H1 (cell line): ENCODE measurements at regions not wholly inside any gene's neighbourhood (a gene's known extent, or its start where the extent isn't known, plus 50 kb on each side); places are given as distances from the start of the nearest gene placed in this dataset.

ENCODE experiments used
- CTCF ChIA-PET: fragments of 300-600 bp; sonication (Branson Sonifier 250); formaldehyde crosslinking; loops from one replicate; lab custom pipeline; 2021; ENCODE audit not compliant: partially characterized antibody; lab: Charles Lee
- POLR2A ChIA-PET: fragments of 300-600 bp; sonication (Branson Sonifier 250); formaldehyde crosslinking; loops from one replicate; lab custom pipeline; 2021; ENCODE audit warnings: inconsistent platforms; ENCODE audit not compliant: partially characterized antibody; lab: Charles Lee
- DNase-seq, 2 experiments: peaks; one replicate each; pipeline versions ENCODE4 v3.0.0 to v3.0.0-alpha.2; 2010 to 2022; ENCODE audit warnings: low spot score in 2 of 2, low read depth in 1 of 2, mixed read lengths in 1 of 2
- FAIRE-seq: peaks from 2 replicates; lab custom pipeline; 2011; peaks lifted over from hg19 to GRCh38; lab: Jason Lieb, UNC
- H2AFZ ChIP-seq: 2 replicates; pipeline ENCODE4 v1.8.1; 2012; ENCODE audit warnings: low read length, inconsistent platforms
- H2AK5ac ChIP-seq: 2 replicates; pipeline ENCODE4 v1.6.1; 2013; ENCODE audit warnings: low read depth, low read length
- H2BK120ac ChIP-seq: replicated peaks from 2 replicates; pipeline ENCODE3; 2013; ENCODE audit warnings: low read depth, low read length, inconsistent platforms
- H2BK12ac ChIP-seq: 2 replicates; pipeline ENCODE4 v1.6.1; 2013; ENCODE audit warnings: low read depth, low read length
- H2BK15ac ChIP-seq: 2 replicates; pipeline ENCODE4 v1.6.1; 2013; ENCODE audit warnings: low read length
- H2BK20ac ChIP-seq: 2 replicates; pipeline ENCODE4 v1.6.1; 2013; ENCODE audit warnings: low read length
- H2BK5ac ChIP-seq: 2 replicates; pipeline ENCODE4 v1.6.1; 2013; ENCODE audit warnings: low read depth, low read length
- H3K14ac ChIP-seq: 2 replicates; pipeline ENCODE4 v1.6.1; 2013; ENCODE audit warnings: inconsistent platforms; ENCODE audit not compliant: insufficient read length
- H3K18ac ChIP-seq: 2 replicates; pipeline ENCODE4 v1.6.1; 2013; ENCODE audit warnings: low read length; ENCODE audit errors: extremely low read depth
- H3K23ac ChIP-seq: 2 replicates; pipeline ENCODE4 v1.6.1; 2013; ENCODE audit warnings: inconsistent platforms; ENCODE audit not compliant: insufficient read length
- H3K23me2 ChIP-seq: 2 replicates; pipeline ENCODE4 v1.6.1; 2013; ENCODE audit warnings: low read depth, low read length
- H3K27ac ChIP-seq: 2 replicates; pipeline ENCODE4 v1.6.1; 2011; ENCODE audit warnings: low read depth, low read length, inconsistent platforms
- H3K27me3 ChIP-seq, 4 experiments: replicated peaks in 1 of 4; 1 replicate in 1 of 4; 2 replicates in 3 of 4; pipeline versions ENCODE4 v1.6.1 to v1.8.1; 2011 to 2013; ENCODE audit warnings: low read length in 3 of 4, mild to moderate bottlenecking in 3 of 4, inconsistent platforms in 2 of 4, mixed read lengths in 2 of 4, moderate library complexity in 1 of 4; ENCODE audit not compliant: control insufficient read depth in 3 of 4, insufficient read depth in 3 of 4; ENCODE audit errors: extremely low read depth in 1 of 4
- H3K36me3 ChIP-seq, 4 experiments: 2 replicates each; pipeline versions ENCODE4 v1.6.1 to v1.8.1; 2011 to 2013; ENCODE audit warnings: mild to moderate bottlenecking in 4 of 4, low read length in 3 of 4, moderate library complexity in 2 of 4, control low read depth in 1 of 4, inconsistent platforms in 1 of 4; ENCODE audit not compliant: insufficient read depth in 4 of 4, control insufficient read depth in 2 of 4
- H3K4ac ChIP-seq: replicated peaks from 2 replicates; pipeline ENCODE3; 2013; ENCODE audit warnings: low read length, low read depth, mixed read lengths, inconsistent platforms; ENCODE audit not compliant: insufficient read length
- H3K4me1 ChIP-seq, 4 experiments: replicated peaks in 1 of 4; 1 replicate in 1 of 4; 2 replicates in 3 of 4; pipeline versions ENCODE4 v1.6.1 to v1.8.1; 2011 to 2013; ENCODE audit warnings: low read length in 3 of 4, inconsistent platforms in 2 of 4, mixed read lengths in 1 of 4; ENCODE audit not compliant: insufficient read depth in 4 of 4, control insufficient read depth in 3 of 4
- H3K4me2 ChIP-seq, 2 experiments: 2 replicates each; pipeline versions ENCODE4 v1.6.1 to v1.8.1; 2011 to 2013; ENCODE audit warnings: low read depth in 2 of 2, low read length in 2 of 2, control low read depth in 1 of 2, inconsistent platforms in 1 of 2, mild to moderate bottlenecking in 1 of 2; ENCODE audit not compliant: insufficient read depth in 1 of 2
- H3K4me3 ChIP-seq, 4 experiments: fragments of 200-600, 300-600 bp in 1 of 4; sonication (generic), shearing (Covaris generic), sonication (Bioruptor Twin) in 1 of 4; 2 replicates each; pipeline versions ENCODE4 v1.5.1 to v1.8.1; 2011 to 2016; ENCODE audit warnings: low read length in 4 of 4, low read depth in 3 of 4, control low read depth in 2 of 4, inconsistent platforms in 2 of 4, mild to moderate bottlenecking in 2 of 4, mixed read lengths in 1 of 4, moderate library complexity in 1 of 4; ENCODE audit not compliant: insufficient read depth in 2 of 4; ENCODE audit errors: extremely low read depth in 1 of 4
- H3K56ac ChIP-seq: replicated peaks from 2 replicates; pipeline ENCODE3; 2013; ENCODE audit warnings: low read depth, mild to moderate bottlenecking, mixed read lengths, low read length, inconsistent platforms; ENCODE audit not compliant: insufficient read length
- H3K79me1 ChIP-seq: 2 replicates; pipeline ENCODE4 v1.6.1; 2013; ENCODE audit warnings: low read depth, low read length, control low read depth
- H3K79me2 ChIP-seq, 2 experiments: 2 replicates each; pipeline versions ENCODE4 v1.6.1 to v1.8.1; 2012 to 2013; ENCODE audit warnings: low read length in 2 of 2, mild to moderate bottlenecking in 2 of 2, inconsistent platforms in 1 of 2; ENCODE audit not compliant: insufficient read depth in 2 of 2, control insufficient read depth in 1 of 2
- H3K9ac ChIP-seq, 4 experiments: replicated peaks in 1 of 4; 1 replicate in 1 of 4; 2 replicates in 3 of 4; pipeline versions ENCODE4 v1.6.1 to v1.8.1; 2011 to 2013; ENCODE audit warnings: low read depth in 3 of 4, low read length in 3 of 4, control low read depth in 2 of 4, mild to moderate bottlenecking in 2 of 4, moderate library complexity in 2 of 4, inconsistent platforms in 1 of 4; ENCODE audit errors: extremely low read depth in 1 of 4
- H3K9me3 ChIP-seq, 2 experiments: 2 replicates each; pipeline versions ENCODE4 v1.6.1 to v1.8.1; 2012 to 2013; ENCODE audit warnings: mild to moderate bottlenecking in 2 of 2, moderate library complexity in 2 of 2, control low read depth in 1 of 2, inconsistent platforms in 1 of 2, low read depth in 1 of 2, low read length in 1 of 2, mixed read lengths in 1 of 2; ENCODE audit not compliant: insufficient read depth in 2 of 2
- H4K20me1 ChIP-seq, 2 experiments: replicated peaks in 1 of 2; 2 replicates each; pipeline versions ENCODE3 to v1.8.1; 2011 to 2013; ENCODE audit warnings: inconsistent platforms in 2 of 2, low read length in 2 of 2, mild to moderate bottlenecking in 1 of 2; ENCODE audit not compliant: insufficient read depth in 2 of 2, control insufficient read depth in 1 of 2
- H4K5ac ChIP-seq: 2 replicates; pipeline ENCODE4 v1.6.1; 2013; ENCODE audit warnings: low read length, low read depth, mixed read lengths, inconsistent platforms; ENCODE audit not compliant: insufficient read length
- H4K8ac ChIP-seq: 2 replicates; pipeline ENCODE4 v1.8.0; 2013; ENCODE audit warnings: mild to moderate bottlenecking, moderate library complexity, low read length, inconsistent platforms; ENCODE audit not compliant: insufficient read depth; ENCODE audit errors: extremely low read depth
- H4K91ac ChIP-seq: replicated peaks from 2 replicates; pipeline ENCODE3; 2013; ENCODE audit warnings: low read length, mixed read lengths, inconsistent platforms; ENCODE audit not compliant: insufficient read length
- ASH2L ChIP-seq: fragments of 200-600, 300-600 bp; sonication (generic); IDR thresholded peaks from one replicate; pipeline ENCODE4 v1.7.1; 2017; ENCODE audit warnings: low read length
- ATF2 ChIP-seq: IDR thresholded peaks from 2 replicates; pipeline ENCODE4 v1.6.1; 2012; ENCODE audit warnings: low read length, inconsistent platforms
- CBX8 ChIP-seq: fragments of 300-800, 300-1000 bp; sonication (generic); IDR thresholded peaks from 2 replicates; pipeline ENCODE4 v1.7.1; 2016; ENCODE audit warnings: low read depth, low read length, borderline replicate concordance
- HDAC6 ChIP-seq: IDR thresholded peaks from one replicate; pipeline ENCODE4 v1.7.1; 2012; ENCODE audit warnings: low read depth, mild to moderate bottlenecking, inconsistent platforms, low read length, moderate library complexity
- KDM5A ChIP-seq: fragments of 200-600 bp; IDR thresholded peaks from 2 replicates; pipeline ENCODE4 v1.7.1; 2012; ENCODE audit warnings: mild to moderate bottlenecking, low read length, inconsistent platforms, mixed read lengths
- MAX ChIP-seq: IDR thresholded peaks from 2 replicates; pipeline ENCODE4 v1.6.1; 2012; ENCODE audit warnings: inconsistent platforms
- POLR2A ChIP-seq, 2 experiments: IDR thresholded peaks; 1 replicate in 1 of 2; 2 replicates in 1 of 2; pipeline ENCODE4 v1.6.1; 2011; ENCODE audit warnings: low read depth in 2 of 2, low read length in 2 of 2, mild to moderate bottlenecking in 2 of 2; ENCODE audit errors: control extremely low read depth in 1 of 2
- RBBP5 ChIP-seq: IDR thresholded peaks from 2 replicates; pipeline ENCODE4 v1.7.1; 2012; ENCODE audit warnings: low read depth, mild to moderate bottlenecking, inconsistent platforms, low read length, moderate library complexity, borderline replicate concordance
- RFX5 ChIP-seq: IDR thresholded peaks from 2 replicates; pipeline ENCODE4 v1.6.1; 2011; ENCODE audit warnings: low read depth, low read length, improper control_type of control experiment, borderline replicate concordance
- TCF12 ChIP-seq: IDR thresholded peaks from 2 replicates; pipeline ENCODE4 v1.6.1; 2011; ENCODE audit warnings: low read depth, mild to moderate bottlenecking, low read length
- WGBS, 2 experiments: shearing (Covaris generic) in 1 of 2; methylation state at CpG; one replicate each; pipeline versions ENCODE4 v1.1.6 to v1.1.7; 2013 to 2015; ENCODE audit warnings: low lambda C conversion rate in 2 of 2, mixed read lengths in 2 of 2, inconsistent platforms in 1 of 2, low coverage in 1 of 2, missing lambda C conversion rate in 1 of 2; ENCODE audit not compliant: insufficient replicate concordance in 2 of 2, insufficient coverage in 1 of 2, insufficient read length in 1 of 2; ENCODE audit errors: extremely low coverage in 1 of 2, missing lambda C conversion rate in 1 of 2; 5-methylcytosine and 5-hydroxymethylcytosine counted together

GRCh38 chr6:51464956-51465355 lies 622.5 kb downstream of the PKHD1 start:
- FAIRE-seq, result no peak
- no peaks in the 10 kb centered on the region; a peak in 1 of 7 replicates for H3K4me1 ChIP-seq
- TF ChIP-seq ATF2, result no peak
- no peak for TF ChIP-seq CBX8
- no peak for TF ChIP-seq POLR2A (IDR thresholded peaks at IDR 0.05; ENCODE audit: control extremely low read depth in 1 of 2, low read depth in 2 of 2, low read length in 2 of 2)
- TF ChIP-seq RBBP5, result no peak
- TF ChIP-seq KDM5A, result no peak
- no peak for TF ChIP-seq TCF12
- no peak for TF ChIP-seq RFX5
- TF ChIP-seq HDAC6, result no peak
- TF ChIP-seq ASH2L, result no peak
- TF ChIP-seq MAX, result no peak
- TF ChIP-seq, all 59 proteins: peak for 0
- H4K5ac ChIP-seq, result no peak overlapping the region
- H2BK20ac ChIP-seq, result no peak overlapping the region
- no peaks in the 10 kb centered on the region for H3K79me1 ChIP-seq
- H3K36me3 ChIP-seq, result no peaks in the 10 kb centered on the region
- H2AFZ ChIP-seq, result no peak overlapping the region
- no peak overlapping the region for H3K4me2 ChIP-seq
- H3K27ac ChIP-seq, result no peak overlapping the region
- no peak overlapping the region for H3K23ac ChIP-seq
- no peak overlapping the region for H3K14ac ChIP-seq
- H4K20me1 ChIP-seq, result peaks cover 0 to 2% of the 10 kb centered on the region in 2 experiments
- no peak overlapping the region for H4K91ac ChIP-seq
- no peak overlapping the region for H4K8ac ChIP-seq
- 94% methylated on average over 1 of the region's 1 CpG; no CpG with 5 or more reads in 1 of the 2 experiments for WGBS, 2 experiments
- H3K4me3 ChIP-seq, result no peak overlapping the region
- H3K27me3 ChIP-seq, result no peaks in the 10 kb centered on the region
- H3K23me2 ChIP-seq, result no peaks in the 10 kb centered on the region
- H2BK120ac ChIP-seq, result no peak overlapping the region
- no peak overlapping the region for H3K18ac ChIP-seq
- no peak for DNase-seq
- no peak overlapping the region for H3K4ac ChIP-seq
- H3K56ac ChIP-seq, result no peak overlapping the region
- POLR2A ChIA-PET, result no interaction called here
- H2BK12ac ChIP-seq, result no peak overlapping the region
- H3K9ac ChIP-seq, result no peak overlapping the region
- H3K79me2 ChIP-seq, result no peaks in the 10 kb centered on the region
- H3K9me3 ChIP-seq, result no peaks in the 10 kb centered on the region
- no peak overlapping the region for H2BK5ac ChIP-seq
- H2AK5ac ChIP-seq, result no peak overlapping the region
- CTCF ChIA-PET, result interaction anchor here (0.8 kb wide), 1 partner anchor 28 kb away, joined by 3 read pairs; no protein-coding TSS in a partner anchor
- H2BK15ac ChIP-seq, result no peak overlapping the region
